ENCODE measurements at regions not wholly inside any gene's neighbourhood (a gene's known extent, or its start where the extent isn't known, plus 50 kb on each side); places are given as distances from the start of the nearest gene placed in this dataset.

DNA sequence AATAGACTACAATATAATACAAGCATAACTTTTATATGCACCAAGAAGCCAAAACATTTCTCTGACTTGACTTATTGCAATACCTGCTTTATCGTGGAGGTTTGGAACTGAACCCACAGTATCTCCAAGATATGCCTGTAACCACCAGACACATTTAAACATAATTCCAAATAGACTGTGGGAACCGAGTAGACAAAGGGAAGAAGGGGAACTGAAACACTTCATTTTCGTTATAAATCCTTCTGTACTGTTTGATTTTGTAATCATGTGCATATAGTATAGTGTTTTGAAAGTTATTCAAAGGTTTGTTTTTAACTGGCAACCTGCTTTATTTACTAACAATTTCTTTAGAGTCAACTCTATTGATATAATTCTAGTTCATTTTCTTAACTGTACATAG lies 154.9 kb upstream of the BEND6 start:
- peaks cover 2 to 3% of the 10 kb centered on the region in 2 donors for H3K4me1 ChIP-seq (ENCODE audit: control insufficient read depth in 1 of 2, insufficient read depth in 2 of 2, low read length in 2 of 2)
- H3K27ac ChIP-seq (ENCODE audit: low read depth in 1 of 2, low read length in 2 of 2) = no peak overlapping the region

DNA sequence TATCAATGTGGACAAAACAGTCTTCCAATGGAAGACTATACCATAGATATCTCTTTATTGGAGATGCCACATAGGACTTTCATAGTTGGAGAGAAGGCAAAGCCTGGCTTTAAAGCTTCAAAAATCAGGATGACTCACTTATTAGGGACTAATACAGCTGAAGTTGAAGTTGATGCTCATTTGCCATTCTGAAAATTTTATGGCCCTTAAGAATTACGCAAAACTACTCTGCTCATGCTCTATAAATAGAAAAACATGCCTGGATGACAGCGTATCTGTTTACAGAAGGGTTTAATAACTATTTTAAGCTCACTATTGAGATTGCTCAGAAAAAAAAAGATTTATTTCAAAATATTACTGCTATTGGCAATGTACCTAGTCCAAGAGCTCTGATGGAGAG lies 155.5 kb upstream of the DST start:
- peaks cover 2 to 3% of the 10 kb centered on the region in 2 donors for H3K4me1 ChIP-seq (ENCODE audit: control insufficient read depth in 1 of 2, insufficient read depth in 2 of 2, low read length in 2 of 2)

More for the DNA sequence above, 154.9 kb upstream of the BEND6 start:
- no peak for ATAC-seq (ENCODE audit: low FRiP score)
- intact Hi-C loops (cut with DNase I) = loop anchor here in 1 of 2 donors (5.0 kb wide), 1 partner anchor 37 kb away; no protein-coding TSS in a partner anchor
- 66 to 68% methylated on average over 3 of the region's 3 CpGs for WGBS, 2 donors
- Histone ChIP-seq H3K9me3 (ENCODE audit: control insufficient read depth, low read length) (no peaks in the 10 kb centered on the region), H3K27me3 (ENCODE audit: control insufficient read depth in 1 of 2, insufficient read depth in 2 of 2, low read length in 1 of 2) (no peaks in the 10 kb centered on the region), H3K4me3 (ENCODE audit: low read length in 2 of 2) (no peak overlapping the region), H3K36me3 (ENCODE audit: control insufficient read depth in 1 of 2, insufficient read depth in 2 of 2, low read length in 1 of 2) (no peaks in the 10 kb centered on the region)
- DNase-seq = no peak

DNA sequence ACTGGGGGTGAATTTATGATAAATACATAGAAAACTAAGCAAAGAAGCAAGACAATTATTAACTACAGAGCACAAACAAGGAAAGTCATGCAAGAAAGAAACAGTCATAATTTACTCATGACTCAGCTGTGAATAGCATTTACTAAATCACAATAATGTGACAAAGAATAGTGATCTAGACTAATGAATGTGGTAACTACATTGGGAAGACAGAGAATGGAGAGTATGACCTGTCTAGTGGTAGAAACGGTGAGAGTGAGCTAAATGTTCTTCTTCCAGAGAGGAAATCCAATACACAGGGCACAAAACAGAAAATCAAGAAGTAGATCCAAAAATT lies 153.5 kb upstream of the DST start:
- WGBS, 2 donors = 77 to 80% methylated on average over 1 of the region's 1 CpG

More for the DNA sequence above, 155.5 kb upstream of the DST start:
- Histone ChIP-seq H3K36me3 (ENCODE audit: control insufficient read depth in 1 of 2, insufficient read depth in 2 of 2, low read length in 1 of 2) (no peaks in the 10 kb centered on the region), H3K27ac (ENCODE audit: low read depth in 1 of 2, low read length in 2 of 2) (no peak overlapping the region), H3K9me3 (ENCODE audit: control insufficient read depth, low read length) (no peaks in the 10 kb centered on the region), H3K27me3 (ENCODE audit: control insufficient read depth in 1 of 2, insufficient read depth in 2 of 2, low read length in 1 of 2) (no peaks in the 10 kb centered on the region), H3K4me3 (ENCODE audit: low read length in 2 of 2) (no peak overlapping the region)
- 6 to 19% methylated on average over 2 of the region's 2 CpGs for WGBS, 2 donors
- DNase-seq (no peak), ATAC-seq (ENCODE audit: low FRiP score) (peak; percentile 49)
- intact Hi-C loops (cut with DNase I) = no loop called here

DNA sequence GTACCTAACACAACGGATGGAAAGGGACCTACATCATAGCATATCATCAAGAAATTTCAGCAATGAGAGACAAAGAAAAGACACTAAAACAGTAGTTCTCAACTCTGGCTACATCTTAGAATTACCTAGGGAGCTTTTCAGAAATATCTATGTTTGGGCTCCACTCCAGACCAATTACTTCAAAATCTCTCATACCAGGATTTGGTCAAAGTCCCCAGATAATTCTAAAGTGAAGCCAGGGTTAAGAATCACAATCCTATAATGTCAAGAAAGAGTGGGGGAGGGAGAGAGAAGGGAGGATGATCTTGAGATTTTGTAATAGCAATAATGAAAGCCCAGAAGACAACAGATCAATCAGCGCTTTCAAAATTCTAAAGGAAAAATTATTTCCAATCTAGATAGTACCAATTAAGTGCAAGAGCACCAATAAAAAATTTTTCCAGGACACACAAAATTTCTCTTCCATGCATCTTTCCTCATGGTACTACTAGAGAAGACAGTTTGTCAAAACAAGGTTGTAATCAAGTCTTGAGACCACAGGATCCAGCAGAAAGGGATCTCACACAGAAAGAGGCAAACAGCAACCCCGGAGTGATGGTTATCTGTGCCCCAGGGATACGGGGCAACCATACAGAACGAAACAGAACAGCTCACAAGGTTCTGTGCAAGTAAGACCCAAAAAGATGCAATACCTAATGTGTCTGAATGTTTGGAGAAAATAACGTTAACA lies 152.9 kb upstream of the DST start:
- H3K9me3 ChIP-seq (ENCODE audit: control insufficient read depth, low read length) = no peaks in the 10 kb centered on the region
- H3K27me3 ChIP-seq (ENCODE audit: control insufficient read depth in 1 of 2, insufficient read depth in 2 of 2, low read length in 1 of 2) = no peaks in the 10 kb centered on the region
- H3K4me3 ChIP-seq (ENCODE audit: low read length in 2 of 2) = no peak overlapping the region
- no peaks in the 10 kb centered on the region for H3K36me3 ChIP-seq (ENCODE audit: control insufficient read depth in 1 of 2, insufficient read depth in 2 of 2, low read length in 1 of 2)
- peaks cover 4 to 7% of the 10 kb centered on the region in 2 donors for H3K4me1 ChIP-seq (ENCODE audit: control insufficient read depth in 1 of 2, insufficient read depth in 2 of 2, low read length in 2 of 2)
- no peak overlapping the region for H3K27ac ChIP-seq (ENCODE audit: low read depth in 1 of 2, low read length in 2 of 2)
- intact Hi-C loops (cut with DNase I) = no loop called here
- ATAC-seq (ENCODE audit: low FRiP score) = no peak
- WGBS, 2 donors = 94 to 96% methylated on average over 6 of the region's 6 CpGs
- no peak for DNase-seq

More for the DNA sequence above, 153.5 kb upstream of the DST start:
- ATAC-seq (ENCODE audit: low FRiP score) (no peak), DNase-seq (no peak)
- Histone ChIP-seq H3K36me3 (ENCODE audit: control insufficient read depth in 1 of 2, insufficient read depth in 2 of 2, low read length in 1 of 2) (no peaks in the 10 kb centered on the region), H3K27me3 (ENCODE audit: control insufficient read depth in 1 of 2, insufficient read depth in 2 of 2, low read length in 1 of 2) (no peaks in the 10 kb centered on the region), H3K4me1 (ENCODE audit: control insufficient read depth in 1 of 2, insufficient read depth in 2 of 2, low read length in 2 of 2) (peaks cover 1 to 2% of the 10 kb centered on the region in 2 donors), H3K27ac (ENCODE audit: low read depth in 1 of 2, low read length in 2 of 2) (no peak overlapping the region), H3K4me3 (ENCODE audit: low read length in 2 of 2) (no peak overlapping the region), H3K9me3 (ENCODE audit: control insufficient read depth, low read length) (no peaks in the 10 kb centered on the region)
- intact Hi-C loops (cut with DNase I) = no loop called here

DNA sequence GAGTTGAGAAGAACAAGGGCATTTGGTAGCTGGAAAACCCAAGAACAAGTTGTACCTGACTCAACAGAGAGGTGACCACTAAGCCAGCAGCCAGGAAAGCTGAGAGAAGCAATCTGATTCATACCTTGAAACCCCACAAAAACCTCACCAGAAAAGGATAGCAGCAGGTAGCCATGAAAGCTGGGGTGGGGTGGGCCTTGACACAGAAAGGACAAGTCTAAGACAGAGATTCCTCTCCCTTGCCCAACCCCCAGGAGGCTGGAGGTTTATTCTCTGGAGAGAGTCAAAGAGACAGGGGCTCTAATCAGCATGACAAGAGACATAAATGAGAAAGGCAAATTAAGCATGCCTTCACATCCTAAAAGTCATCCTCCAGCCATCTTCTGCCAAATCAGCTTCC lies 151.7 kb upstream of the DST start:
- Histone ChIP-seq H3K9me3 (ENCODE audit: control insufficient read depth, low read length) (no peaks in the 10 kb centered on the region), H3K27ac (ENCODE audit: low read depth in 1 of 2, low read length in 2 of 2) (no peak overlapping the region), H3K36me3 (ENCODE audit: control insufficient read depth in 1 of 2, insufficient read depth in 2 of 2, low read length in 1 of 2) (no peaks in the 10 kb centered on the region), H3K4me1 (ENCODE audit: control insufficient read depth in 1 of 2, insufficient read depth in 2 of 2, low read length in 2 of 2) (peaks cover 4 to 7% of the 10 kb centered on the region in 2 donors), H3K4me3 (ENCODE audit: low read length in 2 of 2) (no peak overlapping the region), H3K27me3 (ENCODE audit: control insufficient read depth in 1 of 2, insufficient read depth in 2 of 2, low read length in 1 of 2) (no peaks in the 10 kb centered on the region)
- ATAC-seq (ENCODE audit: low FRiP score) (no peak), DNase-seq (no peak)
- intact Hi-C loops (cut with DNase I) = no loop called here

DNA sequence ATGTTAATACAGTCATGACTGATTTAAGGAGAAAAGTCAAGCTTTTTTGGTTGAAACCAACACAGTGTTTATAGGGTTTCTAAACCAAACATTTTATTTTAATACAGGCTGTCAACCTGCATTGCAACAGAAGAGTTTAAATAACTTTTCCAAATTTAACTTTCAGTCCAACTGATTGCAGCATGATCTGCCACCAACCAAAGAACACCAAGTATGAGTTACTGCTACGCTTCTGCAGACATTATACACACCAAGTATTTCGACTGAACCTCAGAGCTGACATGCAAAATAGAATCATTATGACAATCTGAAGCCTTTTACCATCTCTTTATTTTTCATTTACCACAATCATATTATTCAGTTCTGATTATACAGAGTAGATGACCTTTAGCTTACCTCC lies 151.2 kb upstream of the DST start:
- Histone ChIP-seq H3K4me3 (ENCODE audit: low read length in 2 of 2) (no peak overlapping the region), H3K4me1 (ENCODE audit: control insufficient read depth in 1 of 2, insufficient read depth in 2 of 2, low read length in 2 of 2) (peaks cover 4 to 7% of the 10 kb centered on the region in 2 donors), H3K27me3 (ENCODE audit: control insufficient read depth in 1 of 2, insufficient read depth in 2 of 2, low read length in 1 of 2) (no peaks in the 10 kb centered on the region), H3K36me3 (ENCODE audit: control insufficient read depth in 1 of 2, insufficient read depth in 2 of 2, low read length in 1 of 2) (no peaks in the 10 kb centered on the region), H3K9me3 (ENCODE audit: control insufficient read depth, low read length) (no peaks in the 10 kb centered on the region), H3K27ac (ENCODE audit: low read depth in 1 of 2, low read length in 2 of 2) (no peak overlapping the region)
- ATAC-seq (ENCODE audit: low FRiP score) (no peak), DNase-seq (no peak)
- intact Hi-C loops (cut with DNase I) = no loop called here
- 88 to 93% methylated on average over 2 of the region's 2 CpGs for WGBS, 2 donors

DNA sequence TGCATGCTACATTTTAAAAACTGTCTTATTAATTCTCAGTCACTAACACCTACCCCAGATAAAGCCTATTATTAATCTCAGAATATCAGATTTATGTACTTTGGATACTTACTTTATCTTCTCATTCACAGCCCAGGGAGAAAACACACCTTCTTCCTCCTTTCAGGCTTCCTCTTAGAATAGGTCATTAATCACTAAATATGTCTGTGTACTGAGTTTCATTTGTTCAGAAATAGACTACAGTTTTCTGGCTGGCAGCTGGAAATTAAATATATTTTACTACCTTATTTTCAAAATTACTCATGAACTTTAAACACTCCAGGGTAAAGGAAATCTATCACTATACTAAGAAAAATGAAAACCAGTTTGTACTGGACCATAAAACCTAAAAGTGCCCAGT lies 147.7 kb upstream of the DST start:
- Histone ChIP-seq H3K27me3 (ENCODE audit: control insufficient read depth in 1 of 2, insufficient read depth in 2 of 2, low read length in 1 of 2) (no peaks in the 10 kb centered on the region), H3K36me3 (ENCODE audit: control insufficient read depth in 1 of 2, insufficient read depth in 2 of 2, low read length in 1 of 2) (no peaks in the 10 kb centered on the region), H3K4me3 (ENCODE audit: low read length in 2 of 2) (no peak overlapping the region), H3K9me3 (ENCODE audit: control insufficient read depth, low read length) (no peaks in the 10 kb centered on the region), H3K27ac (ENCODE audit: low read depth in 1 of 2, low read length in 2 of 2) (no peak overlapping the region), H3K4me1 (ENCODE audit: control insufficient read depth in 1 of 2, insufficient read depth in 2 of 2, low read length in 2 of 2) (peaks cover 2 to 4% of the 10 kb centered on the region in 2 donors)
- intact Hi-C loops (cut with DNase I) = no loop called here
- DNase-seq (no peak), ATAC-seq (ENCODE audit: low FRiP score) (no peak)

DNA sequence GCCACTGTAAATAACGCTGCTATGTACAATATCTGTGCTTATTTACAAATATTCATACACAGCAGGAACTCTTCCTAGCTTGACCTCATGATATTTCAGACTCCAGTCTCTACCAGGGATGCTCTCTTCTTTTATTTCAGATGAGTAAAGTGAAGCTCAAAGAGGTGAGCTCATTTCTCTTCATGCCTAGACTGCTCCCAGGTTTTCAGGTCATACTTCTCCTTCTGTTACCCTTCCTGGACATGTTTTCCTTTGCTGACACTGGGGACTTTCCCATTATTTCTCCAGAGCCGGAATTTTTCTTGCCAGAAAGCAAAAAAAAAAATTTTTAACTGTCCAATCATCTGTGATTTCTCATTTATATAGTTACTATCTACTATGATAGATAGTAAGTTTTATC lies 147.2 kb upstream of the DST start:
- no peaks in the 10 kb centered on the region for H3K36me3 ChIP-seq (ENCODE audit: control insufficient read depth in 1 of 2, insufficient read depth in 2 of 2, low read length in 1 of 2)
- H3K27me3 ChIP-seq (ENCODE audit: control insufficient read depth in 1 of 2, insufficient read depth in 2 of 2, low read length in 1 of 2) = no peaks in the 10 kb centered on the region
- ATAC-seq (ENCODE audit: low FRiP score) (no peak), DNase-seq (no peak)
- 42 to 44% methylated on average over 2 of the region's 2 CpGs for WGBS, 2 donors
- H3K4me3 ChIP-seq (ENCODE audit: low read length in 2 of 2) = no peak overlapping the region
- H3K27ac ChIP-seq (ENCODE audit: low read depth in 1 of 2, low read length in 2 of 2) = no peak overlapping the region
- intact Hi-C loops (cut with DNase I) = no loop called here
- no peaks in the 10 kb centered on the region for H3K9me3 ChIP-seq (ENCODE audit: control insufficient read depth, low read length)
- H3K4me1 ChIP-seq (ENCODE audit: control insufficient read depth in 1 of 2, insufficient read depth in 2 of 2, low read length in 2 of 2) = peaks cover 2 to 4% of the 10 kb centered on the region in 2 donors

DNA sequence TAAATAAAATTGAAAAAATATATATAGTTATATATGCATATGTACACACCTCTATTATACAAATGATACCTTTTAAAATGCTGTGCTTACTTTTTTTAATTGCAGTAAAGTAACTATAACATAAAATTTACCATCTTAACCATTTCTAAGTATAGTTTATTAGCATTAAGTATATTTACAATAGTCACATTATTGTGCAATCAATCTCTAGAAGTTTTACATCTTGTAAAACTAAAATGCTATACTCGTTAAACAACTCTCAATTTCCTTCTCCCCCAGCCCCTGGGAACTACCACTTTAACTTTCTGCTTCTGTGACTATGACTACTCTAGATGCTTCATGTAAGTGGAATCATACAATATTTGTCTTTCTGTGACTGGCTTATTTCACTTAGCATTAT lies 146.7 kb upstream of the DST start:
- H3K4me1 ChIP-seq (ENCODE audit: control insufficient read depth in 1 of 2, insufficient read depth in 2 of 2, low read length in 2 of 2) = peaks cover 2 to 4% of the 10 kb centered on the region in 2 donors
- ATAC-seq (ENCODE audit: low FRiP score) (no peak), DNase-seq (no peak)
- H3K36me3 ChIP-seq (ENCODE audit: control insufficient read depth in 1 of 2, insufficient read depth in 2 of 2, low read length in 1 of 2) = no peaks in the 10 kb centered on the region
- intact Hi-C loops (cut with DNase I) = no loop called here
- no peak overlapping the region for H3K27ac ChIP-seq (ENCODE audit: low read depth in 1 of 2, low read length in 2 of 2)
- H3K4me3 ChIP-seq (ENCODE audit: low read length in 2 of 2) = no peak overlapping the region
- no peaks in the 10 kb centered on the region for H3K27me3 ChIP-seq (ENCODE audit: control insufficient read depth in 1 of 2, insufficient read depth in 2 of 2, low read length in 1 of 2)
- whole genome bisulfite sequencing, 2 donors = 89 to 100% methylated on average over 1 of the region's 1 CpG
- no peaks in the 10 kb centered on the region for H3K9me3 ChIP-seq (ENCODE audit: control insufficient read depth, low read length)
